Ascending aorta (tissue), 2 donors: ENCODE measurements at regions not wholly inside any gene's neighbourhood (a gene's known extent, or its start where the extent isn't known, plus 50 kb on each side); places are given as distances from the start of the nearest gene placed in this dataset.
A peak's percentile ranks its signal among the peaks of the same experiment; 100 is the strongest.

Experiments
- DNase-seq, 2 donors: peaks; one replicate each; pipeline ENCODE4 v3.0.0-alpha.2; 2019; ENCODE audit warnings: low spot score in 2 of 2
- H3K27ac ChIP-seq, 2 donors: fragments of 200-600 bp; sonication (generic); one replicate each; pipeline ENCODE4 v1.5.1; 2016 to 2017; ENCODE audit warnings: mild to moderate bottlenecking in 1 of 2
- H3K27me3 ChIP-seq: fragments of 200-600 bp; sonication (generic); one replicate; pipeline ENCODE4 v1.5.1; 2017
- H3K36me3 ChIP-seq, 2 donors: fragments of 200-600 bp; sonication (generic); one replicate each; pipeline ENCODE4 v1.5.1; 2016
- H3K4me1 ChIP-seq, 2 donors: fragments of 200-600 bp; sonication (generic); one replicate each; pipeline ENCODE4 v1.5.1; 2016 to 2017; ENCODE audit warnings: mild to moderate bottlenecking in 1 of 2
- H3K4me3 ChIP-seq, 2 donors: fragments of 200-600 bp; sonication (generic); one replicate each; pipeline ENCODE4 v1.5.1; 2016 to 2017; ENCODE audit warnings: mild to moderate bottlenecking in 1 of 2
- H3K9me3 ChIP-seq, 2 donors: fragments of 200-600 bp; sonication (generic); one replicate each; pipeline ENCODE4 v1.5.1; 2016
- intact Hi-C: fragments of 100-400 bp; cut with DNase I; formaldehyde crosslinking; loops from one replicate; pipeline ENCODE4 v1.15.1; 2023
- TF ChIP-seq, protein P1 (sequence below), 3 experiments: fragments of 200-600 bp in 2 of 3; fragments of 450-650 bp in 1 of 3; sonication (generic) in 2 of 3; IDR thresholded peaks; one replicate each; pipeline ENCODE4 v1.5.1; 2016 to 2019; ENCODE audit warnings: antibody characterized with exemption in 3 of 3, mild to moderate bottlenecking in 1 of 3, moderate library complexity in 1 of 3

DNA sequence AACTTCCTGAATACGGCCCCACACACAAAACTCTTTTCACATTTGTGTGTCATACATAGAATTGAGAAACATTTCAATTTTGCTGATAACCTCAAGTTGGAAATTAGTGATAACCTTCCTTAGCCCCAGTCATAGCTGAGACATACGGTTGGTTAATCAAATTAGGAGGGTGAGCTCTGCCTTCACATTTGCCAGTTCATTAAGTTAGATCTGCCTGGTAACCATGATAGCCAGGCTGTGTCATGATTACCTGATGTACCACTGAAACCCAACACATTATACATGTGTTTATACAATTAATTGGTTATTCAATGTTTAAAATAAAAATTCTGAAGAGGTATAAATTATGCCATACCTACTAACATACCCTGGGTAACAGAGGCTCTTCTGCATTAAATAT is 60.8 kb upstream of the RAB11FIP2 start:
- TF ChIP-seq, protein P1, sequence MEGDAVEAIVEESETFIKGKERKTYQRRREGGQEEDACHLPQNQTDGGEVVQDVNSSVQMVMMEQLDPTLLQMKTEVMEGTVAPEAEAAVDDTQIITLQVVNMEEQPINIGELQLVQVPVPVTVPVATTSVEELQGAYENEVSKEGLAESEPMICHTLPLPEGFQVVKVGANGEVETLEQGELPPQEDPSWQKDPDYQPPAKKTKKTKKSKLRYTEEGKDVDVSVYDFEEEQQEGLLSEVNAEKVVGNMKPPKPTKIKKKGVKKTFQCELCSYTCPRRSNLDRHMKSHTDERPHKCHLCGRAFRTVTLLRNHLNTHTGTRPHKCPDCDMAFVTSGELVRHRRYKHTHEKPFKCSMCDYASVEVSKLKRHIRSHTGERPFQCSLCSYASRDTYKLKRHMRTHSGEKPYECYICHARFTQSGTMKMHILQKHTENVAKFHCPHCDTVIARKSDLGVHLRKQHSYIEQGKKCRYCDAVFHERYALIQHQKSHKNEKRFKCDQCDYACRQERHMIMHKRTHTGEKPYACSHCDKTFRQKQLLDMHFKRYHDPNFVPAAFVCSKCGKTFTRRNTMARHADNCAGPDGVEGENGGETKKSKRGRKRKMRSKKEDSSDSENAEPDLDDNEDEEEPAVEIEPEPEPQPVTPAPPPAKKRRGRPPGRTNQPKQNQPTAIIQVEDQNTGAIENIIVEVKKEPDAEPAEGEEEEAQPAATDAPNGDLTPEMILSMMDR (IDR thresholded peaks at IDR 0.05), result no peak
- no peaks in the 10 kb centered on the region for H3K4me1 ChIP-seq
- no peak overlapping the region for H3K4me3 ChIP-seq
- no peaks in the 10 kb centered on the region for H3K27me3 ChIP-seq
- no peak overlapping the region for H3K27ac ChIP-seq
- no peaks in the 10 kb centered on the region for H3K36me3 ChIP-seq
- no peak for DNase-seq
- intact Hi-C loops, result loop anchor here (10.0 kb wide), 2 partner anchors 83 to 143 kb away; no protein-coding TSS in a partner anchor
- H3K9me3 ChIP-seq, result no peaks in the 10 kb centered on the region

GRCh38 chr10:118107040-118107439 is 60.3 kb upstream of the RAB11FIP2 start:
- intact Hi-C loops, result loop anchor here (10.0 kb wide), 2 partner anchors 82 to 142 kb away; no protein-coding TSS in a partner anchor
- Histone ChIP-seq H3K27me3 (no peaks in the 10 kb centered on the region), H3K9me3 (no peaks in the 10 kb centered on the region), H3K4me3 (no peak overlapping the region), H3K27ac (no peak overlapping the region), H3K4me1 (no peaks in the 10 kb centered on the region), H3K36me3 (no peaks in the 10 kb centered on the region)
- DNase-seq, result no peak
- TF ChIP-seq, protein P1 (IDR thresholded peaks at IDR 0.05), result no peak

GRCh38 chr10:118106426-118106825 is 59.7 kb upstream of the RAB11FIP2 start:
- intact Hi-C loops, result loop anchor here (10.0 kb wide), 2 partner anchors 82 to 142 kb away; no protein-coding TSS in a partner anchor
- no peak overlapping the region for H3K4me3 ChIP-seq
- no peak overlapping the region for H3K27ac ChIP-seq
- no peaks in the 10 kb centered on the region for H3K27me3 ChIP-seq
- TF ChIP-seq, protein P1 (IDR thresholded peaks at IDR 0.05), result peak in 1 of 3 experiments; percentile 29
- DNase-seq, result no peak
- no peaks in the 10 kb centered on the region for H3K9me3 ChIP-seq
- no peaks in the 10 kb centered on the region for H3K4me1 ChIP-seq
- H3K36me3 ChIP-seq, result no peaks in the 10 kb centered on the region

GRCh38 chr10:118102121-118102520 is 55.4 kb upstream of the RAB11FIP2 start:
- TF ChIP-seq, protein P1 (IDR thresholded peaks at IDR 0.05), result no peak

GRCh38 chr10:118101501-118101900 is 54.8 kb upstream of the RAB11FIP2 start:
- Histone ChIP-seq H3K27me3 (no peaks in the 10 kb centered on the region), H3K27ac (no peak overlapping the region), H3K4me3 (no peak overlapping the region), H3K36me3 (no peaks in the 10 kb centered on the region), H3K4me1 (no peaks in the 10 kb centered on the region), H3K9me3 (no peaks in the 10 kb centered on the region)
- intact Hi-C loops, result loop anchor here (10.0 kb wide), 2 partner anchors 77 to 137 kb away; no protein-coding TSS in a partner anchor
- DNase-seq, result no peak
- TF ChIP-seq, protein P1 (IDR thresholded peaks at IDR 0.05), result no peak

More at GRCh38 chr10:118102121-118102520, 55.4 kb upstream of the RAB11FIP2 start:
- no peaks in the 10 kb centered on the region for H3K36me3 ChIP-seq
- no peaks in the 10 kb centered on the region for H3K9me3 ChIP-seq
- intact Hi-C loops, result loop anchor here (10.0 kb wide), 2 partner anchors 77 to 137 kb away; no protein-coding TSS in a partner anchor
- no peaks in the 10 kb centered on the region for H3K4me1 ChIP-seq
- no peak overlapping the region for H3K4me3 ChIP-seq
- DNase-seq, result no peak
- no peak overlapping the region for H3K27ac ChIP-seq
- H3K27me3 ChIP-seq, result no peaks in the 10 kb centered on the region
